HG03354 (cell line): ENCODE measurements at regions not wholly inside any gene's neighbourhood (a gene's known extent, or its start where the extent isn't known, plus 50 kb on each side); places are given as distances from the start of the nearest gene placed in this dataset.

Experiments
- ATAC-seq: cut with Tn5 transposase; IDR thresholded peaks from one replicate; pipeline ENCODE4 v1.9.1; 2021; ENCODE audit warnings: mild to moderate bottlenecking; ENCODE audit not compliant: unreplicated experiment, poor library complexity, severe bottlenecking

GRCh38 chr1:184298440-184299405, 88.1 kb upstream of the C1orf21 start:
- no peak for ATAC-seq

- no peak for ATAC-seq
These were observed 87.4 kb upstream of the C1orf21 start for GRCh38 chr1:184299406-184299790.

- ATAC-seq, result no peak
These were observed 87.0 kb upstream of the C1orf21 start for GRCh38 chr1:184299796-184300195.

- no peak for ATAC-seq
These were observed 86.4 kb upstream of the C1orf21 start for GRCh38 chr1:184300446-184300845.

- ATAC-seq, result no peak
These were observed 85.6 kb upstream of the C1orf21 start for GRCh38 chr1:184301227-184301626.

GRCh38 chr1:184302346-184302745, 84.5 kb upstream of the C1orf21 start:
- ATAC-seq, result no peak

GRCh38 chr1:184310157-184310819, 76.5 kb upstream of the C1orf21 start:
- ATAC-seq, result no peak

GRCh38 chr1:184311580-184311979, 75.2 kb upstream of the C1orf21 start:
- no peak for ATAC-seq

GRCh38 chr1:184315254-184315653, 71.6 kb upstream of the C1orf21 start:
- ATAC-seq, result no peak

- ATAC-seq, result no peak
These were observed 67.0 kb upstream of the C1orf21 start for GRCh38 chr1:184319879-184320278.

- no peak for ATAC-seq
These were observed 64.6 kb upstream of the C1orf21 start for GRCh38 chr1:184322253-184322652.

- ATAC-seq, result no peak
These were observed 61.9 kb upstream of the C1orf21 start for GRCh38 chr1:184324972-184325371.

- no peak for ATAC-seq
These were observed 60.6 kb upstream of the C1orf21 start for GRCh38 chr1:184326278-184326677.

- ATAC-seq, result no peak
These were observed 57.4 kb upstream of the C1orf21 start for GRCh38 chr1:184329245-184329953.

GRCh38 chr1:184329962-184330868, 56.6 kb upstream of the C1orf21 start:
- ATAC-seq, result no peak

GRCh38 chr1:184330875-184331274, 56.0 kb upstream of the C1orf21 start:
- no peak for ATAC-seq
